T1000 (cell line): ENCODE measurements at regions not wholly inside any gene's neighbourhood (a gene's known extent, or its start where the extent isn't known, plus 50 kb on each side); places are given as distances from the start of the nearest gene placed in this dataset.

Experiments
- DNase-seq: peaks from one replicate; lab custom pipeline; 2025; ENCODE audit warnings: mixed read lengths; lab: John Stamatoyannopoulos, UW

DNA sequence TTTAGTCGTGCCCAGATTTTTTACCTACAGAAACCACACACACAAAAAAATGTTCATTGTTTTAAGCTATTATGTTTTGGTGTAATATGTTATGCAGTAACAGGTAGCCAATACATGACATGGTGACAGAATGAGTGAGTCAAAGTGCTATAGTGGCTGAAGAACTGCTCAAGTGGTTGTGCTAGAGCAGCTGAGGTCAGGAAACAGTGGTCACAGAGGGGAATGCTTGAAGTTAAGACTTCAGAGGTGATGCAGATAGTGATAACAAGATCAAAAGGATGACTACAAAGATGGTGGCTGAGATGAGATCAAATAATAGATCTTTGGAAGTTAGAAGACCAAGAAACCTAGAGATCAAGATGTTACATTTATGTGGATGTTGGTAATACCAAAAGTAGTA is 174.3 kb downstream of the KCNE4 start:
- no peak for DNase-seq

DNA sequence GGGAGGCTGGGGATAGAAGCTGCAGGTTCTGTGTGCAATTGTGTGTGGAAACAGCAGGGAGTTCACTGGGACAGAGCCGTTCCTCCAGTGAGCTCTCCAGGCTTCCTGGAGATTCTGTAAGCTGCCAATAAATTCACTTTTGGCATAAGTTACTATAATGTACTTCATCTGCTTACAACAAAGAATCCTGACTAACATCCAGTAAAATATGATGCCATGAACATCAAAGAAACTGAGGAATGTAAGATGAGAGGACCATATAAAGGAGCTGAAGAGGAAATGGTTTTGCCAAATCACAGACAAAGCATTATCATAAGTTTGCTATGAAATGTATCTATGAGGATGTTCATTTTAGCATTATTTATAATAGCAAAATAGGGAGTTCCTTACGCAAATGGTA is 175.3 kb downstream of the KCNE4 start:
- DNase-seq, result no peak

DNA sequence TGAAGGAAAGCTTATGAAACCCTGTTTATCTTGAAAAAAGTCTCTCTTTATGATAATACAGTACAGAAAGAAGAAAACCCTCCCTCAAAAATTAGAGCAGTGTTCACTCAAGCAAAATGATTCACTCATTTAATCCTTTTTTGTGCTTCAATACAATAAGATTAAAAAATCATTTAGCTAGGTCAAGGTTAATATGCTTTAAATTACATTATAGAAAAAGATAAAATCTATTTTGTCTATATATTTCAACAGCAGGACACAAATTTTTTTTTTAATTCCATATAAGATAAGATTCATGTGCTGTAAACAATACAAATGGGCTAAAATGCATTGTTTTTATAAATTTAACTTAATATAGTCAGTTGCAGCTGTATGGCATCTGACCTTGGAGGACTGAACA is 176.9 kb downstream of the KCNE4 start:
- no peak for DNase-seq

GRCh38 chr2:223230352-223230751 is 178.4 kb downstream of the KCNE4 start:
- no peak for DNase-seq

GRCh38 chr2:223232285-223232684 is 180.3 kb downstream of the KCNE4 start:
- DNase-seq, result no peak

DNA sequence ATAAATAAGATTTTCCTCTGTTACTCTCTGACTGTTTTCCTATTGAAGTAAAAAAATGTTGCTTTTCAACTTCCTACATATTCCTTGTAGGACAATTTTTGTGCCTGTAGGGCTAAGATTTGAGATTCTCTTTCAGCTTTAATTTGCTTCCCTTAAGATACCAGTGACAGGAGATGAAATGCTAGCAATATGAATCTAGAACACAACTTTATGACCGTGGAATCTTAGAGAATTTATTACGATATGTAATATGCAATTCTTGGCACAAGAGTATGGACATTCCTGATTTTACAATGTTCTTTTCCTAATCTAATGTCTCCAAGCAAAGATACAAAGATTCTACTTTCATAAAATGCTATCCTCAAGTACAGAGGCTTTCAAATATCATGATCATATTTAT is 180.9 kb downstream of the KCNE4 start:
- no peak for DNase-seq

DNA sequence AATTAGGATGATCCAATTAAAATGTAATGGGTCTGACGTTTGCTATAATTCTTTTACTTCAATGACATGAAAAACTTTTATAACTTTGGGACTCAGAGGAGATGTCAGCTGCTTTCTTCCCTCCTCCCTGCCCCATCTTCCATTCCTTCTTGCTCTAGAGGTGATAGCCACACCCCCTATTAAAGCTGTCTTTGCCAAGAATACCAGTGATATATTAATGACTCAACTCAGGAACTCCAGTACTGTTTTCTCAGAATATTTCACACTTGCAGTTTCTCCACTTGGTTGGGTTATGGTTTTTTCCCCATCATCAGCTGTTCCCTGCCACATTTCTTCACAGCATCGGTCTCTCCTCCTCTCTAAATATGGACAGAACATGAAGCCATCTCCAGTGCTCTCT is 184.0 kb downstream of the KCNE4 start:
- no peak for DNase-seq

- DNase-seq, result no peak
These were observed 186.3 kb downstream of the KCNE4 start for GRCh38 chr2:223238301-223238700.

- no peak for DNase-seq
These were observed 191.2 kb downstream of the KCNE4 start for GRCh38 chr2:223243233-223243632.

GRCh38 chr2:223247136-223247535 is 195.1 kb downstream of the KCNE4 start:
- no peak for DNase-seq

DNA sequence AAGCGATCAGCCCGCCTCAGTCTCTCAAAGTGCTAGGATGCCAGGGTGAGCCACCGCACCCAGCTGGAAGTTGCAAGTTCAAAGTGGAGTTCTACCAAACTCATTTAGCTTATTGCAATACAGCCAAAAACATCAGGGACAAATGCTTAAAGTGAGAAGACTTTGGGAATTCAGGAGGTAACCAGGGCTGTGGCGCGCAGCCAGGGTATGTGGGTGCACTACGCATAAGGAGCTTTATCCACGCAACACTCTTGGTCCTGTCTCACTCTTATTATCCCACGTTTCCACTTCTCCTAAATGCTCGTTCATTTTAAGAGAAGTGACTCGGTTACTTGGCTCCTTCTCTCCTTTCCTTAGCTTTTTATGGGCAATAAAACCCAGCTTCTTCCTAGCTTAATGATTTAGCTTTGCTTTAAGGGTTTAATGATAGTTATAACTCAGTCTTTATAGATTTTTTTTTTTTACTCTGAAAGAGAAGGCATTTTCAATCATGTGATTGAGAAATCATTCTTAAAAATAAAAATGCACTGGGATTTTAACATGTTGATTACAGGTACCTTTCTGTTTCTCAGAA is 199.8 kb downstream of the KCNE4 start:
- no peak for DNase-seq

- DNase-seq, result no peak
These were observed 208.7 kb downstream of the KCNE4 start for GRCh38 chr2:223260681-223261080.

GRCh38 chr2:223262946-223263345 is 211.0 kb downstream of the KCNE4 start:
- no peak for DNase-seq

GRCh38 chr2:223264541-223265193 is 212.7 kb downstream of the KCNE4 start:
- DNase-seq, result no peak

DNA sequence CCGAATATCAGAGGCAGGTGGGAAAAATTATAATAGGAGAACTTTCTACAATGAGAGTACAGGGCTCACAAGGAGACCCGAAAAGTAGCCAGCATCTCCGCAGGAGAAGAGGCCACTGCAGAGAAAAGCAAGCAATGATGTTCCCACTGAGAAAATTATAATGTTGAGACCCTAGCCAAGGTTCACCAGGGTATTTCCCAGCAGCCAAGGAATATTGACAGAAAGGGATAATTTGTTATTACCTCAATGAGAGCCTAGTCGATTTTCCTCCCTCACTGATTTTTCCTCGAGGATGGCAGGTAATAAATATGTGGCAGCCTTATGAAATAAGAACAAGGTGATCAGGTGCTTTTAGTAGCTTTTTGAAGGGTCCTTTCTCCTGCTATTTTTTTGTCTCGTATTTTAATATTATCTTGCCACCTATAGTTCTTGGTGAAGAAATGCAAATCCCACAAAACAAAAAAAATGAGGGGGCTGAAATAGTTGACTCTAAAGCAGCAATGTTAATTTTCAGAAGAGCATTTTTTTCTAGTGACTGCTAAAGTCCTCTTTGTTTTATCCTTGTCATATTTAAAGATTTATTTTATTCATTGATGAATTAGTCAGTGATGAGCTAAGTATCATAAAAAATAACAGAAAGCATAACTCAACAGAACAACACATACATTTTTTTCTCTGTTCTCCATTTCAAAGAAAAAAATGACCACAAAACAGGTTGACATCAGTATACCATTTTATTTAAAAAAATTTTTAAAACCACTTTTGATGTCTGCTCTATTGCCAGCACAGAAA is 215.4 kb downstream of the KCNE4 start:
- DNase-seq, result no peak

DNA sequence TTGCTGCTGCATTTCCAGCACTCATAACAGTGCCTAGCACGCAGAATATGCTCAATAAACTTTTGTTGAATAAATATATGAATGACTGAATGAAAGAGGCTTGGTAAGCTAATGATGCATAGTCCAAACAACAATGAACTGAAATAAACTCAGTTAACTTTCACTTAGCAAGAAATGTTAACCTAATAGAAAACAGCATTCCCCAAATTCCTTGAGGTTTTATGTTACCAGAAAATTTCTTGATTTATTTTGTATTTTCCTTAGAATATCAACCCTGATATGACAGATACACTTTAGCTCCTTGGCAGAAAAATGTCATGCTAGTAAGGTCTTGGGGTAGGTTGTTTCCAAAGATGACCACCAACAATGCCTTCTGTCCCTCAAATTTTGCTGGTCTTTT is 217.4 kb downstream of the KCNE4 start:
- no peak for DNase-seq

- DNase-seq, result no peak
These were observed 218.6 kb downstream of the KCNE4 start for GRCh38 chr2:223270548-223270947.

DNA sequence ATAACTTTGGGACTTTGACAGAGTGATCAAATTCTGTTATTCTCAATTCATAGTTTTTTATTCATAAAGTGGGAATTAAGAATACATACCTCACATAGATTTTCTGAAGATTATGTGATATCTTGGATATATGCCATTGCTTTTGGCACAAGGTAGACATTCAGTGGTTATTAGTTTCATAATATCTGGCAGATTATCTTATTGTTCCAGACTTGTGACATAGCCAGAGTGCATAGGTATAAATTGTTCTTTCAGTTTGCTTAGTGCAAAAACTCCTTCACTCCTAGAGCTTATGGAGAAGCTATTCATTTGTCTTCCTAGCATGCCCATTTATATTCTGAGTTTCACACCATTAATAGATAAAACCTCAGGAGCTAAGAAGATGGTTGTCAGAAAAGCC is 222.0 kb downstream of the KCNE4 start:
- no peak for DNase-seq

DNA sequence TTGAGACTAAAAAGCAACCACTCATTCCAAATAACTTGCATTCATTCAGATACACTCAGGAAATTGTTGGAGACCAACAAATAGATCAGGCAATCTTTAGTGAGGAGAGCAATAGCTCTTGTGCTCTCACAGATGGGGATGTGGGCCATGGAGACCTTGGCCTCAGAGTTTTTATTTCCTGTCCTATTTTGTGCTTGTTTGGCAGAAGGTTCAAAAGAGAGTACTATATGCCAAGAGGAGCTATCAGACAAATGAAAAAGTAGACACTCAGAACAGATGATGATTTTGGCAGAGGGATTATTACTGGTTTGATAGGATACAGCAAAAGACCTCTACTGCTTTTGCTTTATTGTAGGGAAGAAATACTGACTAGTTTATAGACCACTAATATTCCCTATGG is 230.2 kb downstream of the KCNE4 start:
- no peak for DNase-seq

DNA sequence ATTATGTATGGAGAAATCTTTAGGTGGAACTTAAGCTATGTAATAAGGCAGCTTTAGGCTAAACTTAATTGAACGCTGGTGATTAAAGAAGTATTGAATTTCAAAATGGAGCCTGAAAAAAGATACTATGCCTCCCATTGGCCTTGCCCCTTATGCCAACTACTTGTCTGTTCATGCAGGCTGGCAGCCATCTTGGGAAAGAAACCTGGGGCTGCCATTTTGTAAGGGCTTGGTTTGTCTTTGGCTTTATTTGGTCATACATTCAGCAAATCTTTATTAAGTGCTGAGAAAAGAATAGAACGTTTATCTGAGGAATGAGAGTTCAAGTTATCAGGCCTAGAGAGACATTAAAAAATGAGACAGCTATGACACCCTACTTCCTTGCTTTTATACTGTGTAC is 231.3 kb downstream of the KCNE4 start:
- no peak for DNase-seq

DNA sequence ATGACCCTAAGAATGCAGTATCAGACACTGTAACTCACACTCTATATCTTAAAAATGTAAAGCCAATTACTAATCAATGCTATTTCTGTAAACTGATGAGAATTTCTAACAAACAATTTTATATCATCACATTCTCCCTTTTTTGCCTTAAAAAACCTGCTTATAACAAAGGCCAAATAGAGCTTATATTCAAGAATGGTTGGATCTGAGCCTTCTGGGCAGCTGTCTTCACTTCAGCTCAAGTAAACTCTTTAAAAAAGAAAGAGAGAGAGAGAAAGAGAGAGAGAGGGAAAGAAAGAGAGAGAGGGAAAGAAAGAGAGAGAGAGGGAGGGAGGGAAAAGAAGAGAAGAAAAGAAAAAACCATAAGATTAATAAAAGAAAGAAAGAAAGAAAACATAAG is 231.8 kb downstream of the KCNE4 start:
- no peak for DNase-seq

GRCh38 chr2:223285370-223286265 is 233.6 kb downstream of the KCNE4 start:
- no peak for DNase-seq
